NCI-H748 (cell line): ENCODE measurements at regions not wholly inside any gene's neighbourhood (a gene's known extent, or its start where the extent isn't known, plus 50 kb on each side); places are given as distances from the start of the nearest gene placed in this dataset.

Experiments
- DNase-seq: peaks from one replicate; lab custom pipeline; 2025; ENCODE audit not compliant: unreplicated experiment; lab: John Stamatoyannopoulos, UW

GRCh38 chr11:95717314-95717713, 72.3 kb downstream of the FAM76B start:
- DNase-seq: no peak

- DNase-seq: no peak
These were observed 73.3 kb downstream of the FAM76B start for GRCh38 chr11:95716266-95716665.

GRCh38 chr11:95715777-95716241, 73.8 kb downstream of the FAM76B start:
- no peak for DNase-seq

DNA sequence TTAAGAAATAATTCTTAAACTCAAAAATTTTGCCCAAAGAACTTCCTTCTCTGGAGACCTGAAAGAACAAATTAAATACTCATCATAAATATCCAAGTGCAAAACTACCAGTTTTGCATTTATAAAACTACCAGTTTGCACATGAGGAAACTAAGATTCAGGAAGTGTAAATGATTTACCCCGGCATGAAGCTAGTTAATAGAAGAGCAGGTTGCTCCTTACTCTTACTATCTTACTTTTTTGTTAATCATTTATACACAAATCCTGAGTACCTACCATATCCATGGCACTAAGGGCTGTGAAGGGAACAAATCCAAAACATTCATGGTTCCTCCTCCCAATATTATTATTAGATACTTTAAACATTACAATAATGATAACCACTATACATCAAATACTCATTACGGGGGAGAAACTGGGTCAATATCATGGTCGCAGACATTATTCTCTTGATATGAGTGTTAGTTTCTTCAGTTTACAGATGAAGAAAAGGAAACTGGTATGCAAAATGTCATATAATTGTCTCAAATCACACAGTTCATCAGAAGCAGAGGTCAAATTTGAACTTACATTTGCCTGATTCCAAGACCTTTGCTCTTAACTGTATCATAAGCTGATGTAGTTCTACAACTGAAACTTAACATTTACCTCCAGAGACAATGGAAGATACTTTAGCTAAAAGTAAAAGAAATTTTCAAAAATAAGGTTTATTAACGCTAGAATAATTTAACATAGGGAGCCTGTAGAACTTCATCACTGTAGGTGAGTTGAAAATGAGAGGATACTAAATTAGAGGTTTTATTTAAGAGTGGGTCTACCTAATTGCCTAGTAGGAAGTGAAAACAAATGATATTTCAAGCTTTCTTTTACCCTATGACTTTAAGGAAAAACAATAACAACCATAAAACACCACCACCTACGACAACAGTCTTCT, 74.5 kb downstream of the FAM76B start:
- DNase-seq: no peak

GRCh38 chr11:95713428-95713827, 76.2 kb downstream of the FAM76B start:
- DNase-seq: no peak

- no peak for DNase-seq
These were observed 77.7 kb downstream of the FAM76B start for GRCh38 chr11:95711945-95712221.

DNA sequence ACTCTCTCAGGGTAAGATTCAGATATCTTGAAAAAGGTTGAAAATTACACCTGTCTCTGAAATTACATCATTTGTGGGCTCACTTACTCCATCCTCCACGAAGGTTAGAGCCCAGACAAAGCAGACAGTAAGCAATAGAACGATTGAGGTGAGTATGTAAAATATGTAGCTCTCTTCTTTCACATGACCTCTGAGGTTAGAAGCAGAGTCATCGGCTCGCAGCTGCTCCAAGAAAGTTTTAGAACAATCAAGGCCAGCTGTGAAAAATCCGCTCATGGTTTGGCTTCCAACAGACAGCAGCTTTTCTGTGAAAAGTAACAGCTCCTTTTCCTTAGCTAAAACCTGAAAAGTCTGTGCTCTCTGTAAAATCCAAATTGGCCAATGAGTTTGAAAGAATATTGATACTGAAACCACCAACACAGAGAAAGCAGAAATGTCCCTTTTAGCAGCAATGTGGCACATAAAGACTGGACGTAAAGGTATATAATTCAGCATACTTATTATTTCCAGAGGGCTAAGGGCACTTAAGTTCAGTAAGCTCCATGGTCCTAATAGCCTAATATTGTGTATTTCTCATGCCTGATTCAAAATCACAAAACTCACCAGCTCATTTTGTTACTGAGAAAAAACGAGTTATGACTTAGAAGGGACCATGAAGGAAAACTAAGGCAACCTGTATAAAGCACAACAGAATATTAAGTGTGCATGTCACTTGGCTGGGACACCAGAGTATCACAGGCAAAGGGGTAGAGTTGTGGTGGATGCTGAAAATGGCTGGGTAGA, 78.2 kb downstream of the FAM76B start:
- no peak for DNase-seq

DNA sequence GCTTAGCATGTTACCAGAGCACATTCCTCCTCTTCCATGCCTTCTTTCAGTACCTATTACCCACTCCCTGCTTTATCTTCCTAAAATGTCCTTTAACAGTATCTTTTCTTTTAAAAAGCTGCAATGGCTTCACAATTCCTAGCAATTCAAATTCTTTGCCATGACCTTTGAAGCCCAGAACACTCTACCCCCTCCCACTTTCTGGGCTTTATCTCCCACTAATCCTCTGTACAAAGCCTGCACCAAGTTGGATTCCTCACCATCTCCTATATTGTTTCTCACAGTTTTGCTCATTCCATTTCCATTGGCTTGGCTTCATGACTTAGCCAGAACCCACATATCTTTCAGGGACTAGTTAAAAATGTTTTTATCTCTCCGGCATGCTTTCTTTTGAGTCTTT, 80.9 kb downstream of the FAM76B start:
- DNase-seq: no peak

DNA sequence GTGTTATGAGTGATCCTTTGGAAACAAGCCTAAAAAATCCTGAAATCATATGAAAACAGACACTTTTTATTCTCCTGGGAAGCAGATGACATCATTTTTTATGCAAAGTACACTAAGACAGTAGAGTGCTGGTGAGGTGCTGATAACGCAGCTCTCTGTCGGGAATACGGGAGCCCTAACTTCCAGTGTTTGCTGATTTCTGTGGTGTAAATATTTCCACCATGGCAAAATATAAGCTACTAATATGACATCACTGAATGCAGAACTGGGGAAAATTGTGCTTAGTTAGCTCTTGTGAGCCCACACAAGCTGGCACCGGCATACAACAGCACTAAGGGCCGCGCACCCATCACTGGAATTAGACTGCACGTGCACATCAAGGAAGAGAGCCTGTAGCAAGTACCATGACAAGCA, 82.6 kb downstream of the FAM76B start:
- DNase-seq: no peak

GRCh38 chr11:95705485-95706124, 84.0 kb downstream of the FAM76B start:
- peak; percentile 78 for DNase-seq

DNA sequence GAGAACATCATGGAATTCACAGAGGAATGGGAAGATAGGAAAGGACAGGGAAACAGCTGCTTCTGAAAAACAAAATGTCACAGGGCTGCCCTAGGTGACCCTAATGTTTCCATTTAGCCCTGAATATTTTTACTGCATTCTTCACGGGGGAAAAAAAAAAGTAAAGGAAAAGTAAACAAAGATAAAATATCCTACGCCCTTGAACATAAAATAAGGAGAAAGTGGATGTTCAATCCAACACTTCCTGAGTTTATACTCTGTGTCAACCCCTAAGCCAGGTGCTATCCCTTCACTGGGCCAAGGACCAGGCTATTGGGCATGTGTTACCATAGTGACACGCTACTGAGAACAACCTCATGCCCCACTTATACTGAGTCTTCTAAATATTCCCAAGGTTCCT, 84.7 kb downstream of the FAM76B start:
- DNase-seq: peak; percentile 65

- DNase-seq: no peak
These were observed 86.5 kb downstream of the FAM76B start for GRCh38 chr11:95703049-95703448.

DNA sequence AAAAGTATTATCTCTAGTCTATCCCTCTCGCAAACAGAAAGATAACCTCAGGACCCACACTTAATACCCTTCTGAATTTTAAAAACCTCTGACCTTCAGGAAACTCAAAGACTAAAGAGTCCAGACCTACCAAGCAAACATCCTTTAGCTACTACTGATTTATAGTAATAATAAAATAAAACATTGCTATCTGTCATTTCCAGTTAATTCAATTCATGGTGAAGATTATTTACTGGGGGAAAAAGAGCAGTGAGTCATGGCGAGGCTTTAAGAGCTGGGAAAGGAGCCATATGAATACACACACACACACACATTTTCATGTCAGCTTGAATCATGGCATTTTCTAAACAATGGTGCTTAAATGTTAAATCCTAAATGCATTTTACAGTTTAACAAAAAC, 87.1 kb downstream of the FAM76B start:
- DNase-seq: no peak

DNA sequence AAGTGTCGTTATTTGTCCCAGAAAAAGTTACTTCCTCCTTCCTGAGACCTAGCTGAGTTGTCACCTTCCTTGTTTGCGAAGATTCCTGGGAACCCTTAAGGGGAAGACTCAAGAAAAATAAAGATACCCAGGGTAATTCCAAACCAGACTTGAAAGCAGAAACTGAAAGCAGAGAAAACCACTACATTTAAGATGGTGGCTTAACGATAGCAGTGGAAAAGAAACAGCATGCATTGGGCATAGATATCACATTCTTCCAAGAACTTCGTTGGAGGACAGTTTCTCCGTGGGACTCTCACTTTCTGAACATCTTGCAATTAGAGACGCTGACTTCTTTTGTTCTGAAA, 89.1 kb downstream of the FAM76B start:
- no peak for DNase-seq

DNA sequence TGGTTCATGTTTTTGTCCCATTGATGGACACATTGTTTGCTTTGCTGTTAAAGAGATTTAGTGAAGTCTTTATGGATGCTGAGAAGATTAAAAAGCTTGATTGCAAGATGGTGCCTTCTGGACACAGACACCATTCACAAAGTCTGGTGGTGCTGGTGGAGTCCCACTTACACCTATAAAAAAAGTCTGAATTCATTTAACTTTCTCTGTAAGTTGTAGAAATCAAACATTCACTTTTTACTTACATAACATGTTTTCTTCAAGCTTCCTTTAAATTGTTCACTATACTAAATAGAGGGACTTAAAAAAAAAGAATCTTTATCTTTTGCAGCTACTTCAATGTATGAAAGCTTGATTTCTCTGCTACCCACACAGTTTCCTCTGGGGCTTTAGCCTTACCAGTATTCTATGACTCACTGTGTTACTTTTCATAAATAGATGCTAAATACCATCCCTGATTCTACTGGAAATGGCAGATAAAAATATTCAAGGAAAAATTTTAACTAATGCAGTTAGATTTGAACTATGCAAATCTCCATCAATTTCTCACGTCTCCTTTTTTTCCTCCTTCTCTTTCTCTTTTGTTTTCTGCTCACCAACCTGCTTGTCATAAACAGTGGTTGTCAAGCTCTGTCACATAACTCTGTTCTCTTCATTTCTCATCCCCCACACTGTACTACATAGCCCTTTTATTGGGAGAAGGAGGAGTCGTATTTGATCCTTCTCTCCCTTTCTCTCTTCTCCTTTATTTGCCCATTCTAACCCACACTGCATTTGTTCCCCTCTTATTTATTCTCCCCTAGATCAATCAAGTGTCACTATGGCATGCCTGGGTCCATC, 89.7 kb downstream of the FAM76B start:
- DNase-seq: no peak

DNA sequence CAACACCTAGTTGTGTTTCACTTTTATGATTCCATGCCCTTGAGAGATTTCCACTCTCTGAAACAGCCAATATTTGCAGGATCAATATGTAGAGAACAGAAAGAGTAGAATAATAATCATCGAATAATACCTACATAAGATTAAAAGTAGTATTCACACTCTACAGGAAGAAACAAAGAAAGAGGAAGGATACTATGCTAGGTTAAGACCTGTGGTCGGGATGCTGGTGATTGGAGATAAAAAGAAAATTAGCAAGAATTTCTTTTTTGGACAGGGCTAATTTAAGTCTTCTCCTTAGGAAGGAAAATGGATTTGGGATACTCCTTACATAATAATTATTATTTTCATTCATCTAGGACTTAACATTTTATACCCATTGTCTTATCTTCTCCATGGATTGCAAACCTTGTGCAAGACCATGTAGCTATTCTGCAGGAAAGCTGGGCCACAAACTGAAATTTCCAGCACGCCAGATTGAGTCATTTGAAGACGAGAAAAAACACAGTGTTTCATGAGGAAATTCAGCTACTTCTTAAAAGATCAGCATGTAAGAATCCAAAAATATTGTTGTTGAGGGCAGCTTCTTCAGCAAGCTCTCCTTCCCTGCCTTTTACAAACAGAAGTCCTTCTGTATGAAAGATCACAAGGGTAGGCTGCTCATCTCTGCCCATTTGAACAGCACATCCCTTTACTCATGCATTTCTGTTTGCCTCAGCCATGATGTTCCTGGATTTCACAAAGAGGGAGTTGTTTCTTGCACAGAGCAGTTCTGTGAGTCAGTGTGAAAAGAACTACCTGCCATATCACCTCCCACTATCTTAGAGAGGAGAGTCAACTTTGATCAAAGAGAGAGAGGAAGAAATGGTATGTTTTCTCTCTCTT, 90.7 kb downstream of the FAM76B start:
- DNase-seq: no peak

DNA sequence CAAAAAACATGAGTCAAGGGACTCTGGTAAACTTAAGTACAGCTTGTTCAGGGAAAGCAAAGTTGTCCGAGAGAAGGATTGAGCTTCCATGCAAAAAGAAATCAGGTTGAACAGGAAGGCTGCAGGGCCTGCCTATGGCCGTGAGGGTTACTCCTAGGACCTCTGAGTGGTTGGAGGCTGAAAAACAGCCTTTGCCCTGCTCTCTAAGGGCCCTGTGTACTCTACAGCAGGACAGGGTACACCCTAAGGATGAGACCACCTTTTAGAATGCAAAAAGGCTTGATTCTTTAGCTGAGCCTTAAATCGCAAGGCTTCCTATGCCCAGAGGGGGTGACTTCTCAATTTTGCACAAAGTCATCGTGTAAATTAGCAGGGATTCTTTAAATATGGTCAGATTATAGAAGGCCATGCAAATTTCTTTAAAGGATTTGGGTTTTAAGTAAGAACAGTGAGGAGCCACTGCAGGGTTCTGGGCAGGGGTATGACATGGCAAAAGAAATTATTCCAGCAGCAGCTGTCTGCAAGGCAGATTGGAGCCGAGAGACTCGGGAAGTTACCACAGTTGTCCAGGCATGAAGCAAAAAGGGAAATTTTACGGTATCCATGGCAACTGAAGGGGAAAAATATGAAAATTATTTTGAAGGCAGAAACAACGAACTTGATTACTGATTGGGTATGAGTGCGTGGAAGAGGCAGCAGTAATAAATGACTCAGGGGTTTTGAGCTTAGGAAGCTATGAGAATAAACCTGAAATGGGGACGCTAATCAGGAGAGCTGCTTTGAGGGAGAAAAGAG, 91.8 kb downstream of the FAM76B start:
- no peak for DNase-seq

- DNase-seq: no peak
These were observed 94.4 kb downstream of the FAM76B start for GRCh38 chr11:95695181-95695580.

DNA sequence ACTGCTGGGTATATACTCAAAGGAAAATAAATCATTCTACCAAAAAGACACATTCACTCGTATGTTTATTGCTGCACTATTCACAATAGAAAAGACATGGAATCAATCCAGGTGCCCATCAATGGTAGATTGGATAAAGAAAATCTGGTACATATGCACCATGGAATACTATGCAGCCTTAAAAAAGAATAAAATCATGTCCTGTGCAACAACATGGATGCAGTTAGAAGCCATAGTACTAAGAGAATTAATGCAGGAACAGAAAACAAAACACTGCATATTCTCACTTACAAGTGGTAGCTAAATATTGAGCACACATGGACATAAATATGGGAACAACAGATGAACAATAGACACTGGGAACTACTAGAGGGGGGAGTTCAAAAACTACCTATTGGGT, 96.3 kb downstream of the FAM76B start:
- DNase-seq: no peak
